HG03280 (cell line): ENCODE measurements at regions not wholly inside any gene's neighbourhood (a gene's known extent, or its start where the extent isn't known, plus 50 kb on each side); places are given as distances from the start of the nearest gene placed in this dataset.

Source experiments
- ATAC-seq: cut with Tn5 transposase; IDR thresholded peaks from one replicate; pipeline ENCODE4 v1.9.1; 2021; ENCODE audit warnings: mild to moderate bottlenecking, moderate library complexity; ENCODE audit not compliant: unreplicated experiment

DNA sequence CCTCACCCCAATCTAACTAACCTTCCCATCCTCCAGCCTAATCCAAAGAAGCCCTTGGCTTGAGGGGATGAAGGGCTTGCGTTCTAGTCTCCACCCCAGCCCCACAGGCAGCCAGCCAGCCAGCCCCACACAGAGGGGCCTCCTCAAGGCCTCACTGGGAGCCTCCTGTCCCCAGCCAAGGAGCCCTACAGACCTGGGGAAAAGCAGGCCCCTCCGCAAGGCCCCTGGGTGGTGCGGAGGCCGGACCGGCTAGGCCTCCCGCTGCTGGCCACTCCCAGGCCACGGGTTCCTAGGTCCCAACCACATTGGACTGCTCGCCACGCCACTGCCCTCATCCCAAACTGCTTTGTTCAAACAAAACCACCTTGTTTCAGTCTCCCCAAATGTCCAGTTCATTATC lies 78.0 kb downstream of the ZIC5 start:
- no peak for ATAC-seq

DNA sequence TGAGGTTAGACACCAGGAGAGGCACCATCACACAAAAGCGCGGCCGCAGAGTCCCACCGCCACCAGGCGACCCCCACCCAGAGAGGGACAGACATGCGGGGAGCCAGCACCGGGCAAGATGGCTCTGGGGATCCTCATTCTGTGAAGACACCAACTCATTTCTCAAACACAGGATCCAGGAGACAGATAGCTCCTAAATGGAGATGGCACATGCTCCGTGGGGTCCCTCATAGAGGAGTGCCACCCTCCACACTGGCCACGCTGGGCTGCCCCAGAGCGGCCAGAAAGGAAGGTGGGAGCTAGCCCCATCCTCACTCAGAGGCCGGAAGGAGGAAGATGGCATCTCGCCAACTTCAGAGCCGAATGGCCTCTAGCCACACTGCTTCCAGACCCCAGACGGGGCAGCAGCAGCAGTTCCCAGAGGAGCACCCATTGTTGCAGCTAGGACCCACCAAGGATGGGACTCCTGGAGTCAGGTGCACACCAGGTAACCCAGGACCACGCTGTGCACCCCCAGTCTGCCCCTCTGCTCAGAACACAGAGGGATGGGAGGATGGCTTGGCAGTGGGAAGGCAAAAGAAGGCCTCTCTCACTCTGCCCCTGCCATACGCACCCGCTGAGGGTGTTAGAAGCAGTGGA lies 78.6 kb downstream of the ZIC5 start:
- ATAC-seq: no peak

DNA sequence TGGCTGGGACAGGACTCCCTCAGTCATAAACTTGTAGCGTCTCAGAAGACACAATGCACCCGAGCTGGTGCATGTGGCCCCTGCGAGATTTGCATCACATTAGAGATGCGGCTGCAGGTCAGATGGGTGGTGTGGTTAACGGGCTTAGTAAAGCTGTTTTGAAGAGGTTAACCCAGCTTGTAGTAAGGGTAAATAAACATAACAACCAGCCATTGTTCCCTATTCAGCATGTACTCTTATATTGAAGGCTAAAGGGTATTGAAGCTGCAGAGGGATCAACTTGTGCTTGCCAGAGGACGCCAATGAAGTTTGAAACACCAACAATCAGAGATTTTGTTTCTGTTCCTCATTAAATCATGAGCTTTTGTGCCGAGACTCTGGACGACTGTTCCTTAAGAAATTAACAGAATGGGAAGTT lies 79.4 kb downstream of the ZIC5 start:
- ATAC-seq: no peak

DNA sequence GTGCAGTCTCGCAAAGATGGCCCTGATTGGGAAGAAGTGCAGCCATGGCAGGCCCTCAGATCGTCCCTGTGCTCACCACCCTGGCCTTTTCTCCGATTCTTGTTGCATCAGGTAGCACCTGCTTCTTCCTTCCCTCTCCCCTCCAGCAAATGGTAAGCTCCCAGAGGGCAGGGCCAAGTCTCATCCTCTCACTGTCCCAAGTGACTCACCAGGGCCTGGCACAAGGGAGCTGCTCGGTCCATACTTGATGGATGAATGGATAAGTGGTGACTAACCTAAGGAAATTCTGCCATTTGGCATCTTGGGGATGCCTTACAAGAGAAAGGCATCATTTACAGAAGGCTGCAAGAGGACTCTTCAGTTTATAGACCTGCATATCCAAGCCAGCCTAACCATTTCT lies 84.9 kb downstream of the ZIC5 start:
- no peak for ATAC-seq

DNA sequence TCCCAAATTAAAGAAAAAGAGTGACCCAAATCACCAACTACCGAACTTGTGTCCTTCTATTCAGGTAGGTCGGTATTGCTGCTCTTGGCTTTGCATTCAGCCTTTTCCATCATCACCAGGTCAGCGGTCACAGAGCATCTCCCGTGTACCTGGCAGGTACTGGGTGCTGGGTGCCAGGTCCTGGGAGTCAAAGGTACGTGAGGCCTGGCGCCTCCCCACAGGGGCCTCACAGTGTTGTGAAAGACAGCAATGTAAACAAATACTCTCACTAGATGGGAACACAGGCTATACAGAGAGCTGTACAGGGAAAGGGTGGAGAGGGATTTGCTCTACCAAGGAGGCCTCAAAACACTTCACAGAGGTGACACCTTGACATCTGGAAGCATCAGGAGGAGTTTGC lies 86.7 kb downstream of the ZIC5 start:
- no peak for ATAC-seq

DNA sequence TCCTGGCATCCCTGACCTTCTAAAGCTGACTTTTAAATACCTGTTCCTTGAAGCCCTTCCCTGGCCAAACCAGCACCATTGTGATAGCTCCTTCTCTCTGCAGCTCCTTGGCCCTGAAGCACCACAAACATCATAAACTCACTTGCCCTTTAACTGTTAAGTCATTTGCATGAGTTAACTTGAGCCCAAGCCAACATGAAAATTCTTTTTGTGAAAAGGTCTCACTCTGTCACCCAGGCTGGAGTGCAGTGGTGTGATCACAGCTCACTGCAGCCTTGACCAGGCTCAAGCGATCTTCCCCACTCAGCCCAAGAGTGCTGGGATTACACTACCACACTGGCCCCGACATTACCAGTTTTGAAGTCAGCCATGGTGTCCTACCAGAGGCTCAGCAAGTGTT lies 87.8 kb downstream of the ZIC5 start:
- ATAC-seq: no peak

DNA sequence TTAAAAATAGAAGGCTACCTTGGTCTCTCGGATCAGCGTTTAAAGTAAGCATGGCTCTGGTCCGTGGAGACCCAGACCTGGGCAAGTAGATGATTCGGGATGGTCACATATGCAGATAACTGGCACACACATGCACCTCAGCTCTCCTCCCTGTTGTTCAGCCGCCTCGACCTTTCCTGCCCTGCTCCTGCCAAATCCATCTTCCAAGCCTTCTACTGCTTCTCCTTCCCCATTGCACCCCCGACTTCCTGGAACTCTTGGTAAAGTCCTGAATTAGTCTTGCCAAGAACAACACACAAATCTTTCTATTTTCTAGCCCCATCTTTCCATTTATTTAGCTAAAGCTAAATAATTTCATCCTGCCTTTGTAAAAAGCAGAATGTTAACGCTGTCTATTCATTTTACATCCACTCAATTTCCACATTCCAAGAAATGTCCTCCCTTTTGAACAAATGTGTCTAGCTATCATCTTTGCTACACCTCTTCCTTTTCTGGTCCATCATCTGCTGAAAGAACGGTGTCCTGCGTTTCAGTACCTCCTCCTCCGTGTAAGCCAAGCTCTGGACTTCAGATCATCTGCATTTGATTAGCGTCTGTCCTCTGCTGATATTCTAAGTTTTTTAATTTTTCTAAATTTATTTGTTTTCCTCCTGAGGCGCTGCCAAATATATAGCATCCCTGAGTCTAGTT lies 92.5 kb downstream of the ZIC5 start:
- no peak for ATAC-seq

DNA sequence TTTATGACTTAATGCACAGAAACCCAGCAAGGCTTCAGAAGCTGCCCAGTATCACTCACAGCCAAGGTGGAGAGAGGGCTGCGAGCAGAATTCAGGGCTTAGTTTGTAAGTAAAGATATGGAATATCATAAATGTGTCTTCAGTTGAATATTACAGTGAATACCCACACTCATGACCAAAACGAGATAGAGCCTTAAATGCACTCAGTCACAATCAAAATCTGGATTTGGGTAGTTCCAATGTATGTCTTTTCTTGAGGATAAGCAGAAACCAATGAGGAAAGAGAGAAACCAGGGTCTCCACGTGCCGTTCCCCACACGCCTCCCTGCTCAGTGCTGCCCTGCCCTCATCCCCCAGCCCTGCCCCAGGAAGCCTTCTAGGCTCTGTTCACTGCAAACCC lies 94.9 kb downstream of the ZIC5 start:
- ATAC-seq: no peak

DNA sequence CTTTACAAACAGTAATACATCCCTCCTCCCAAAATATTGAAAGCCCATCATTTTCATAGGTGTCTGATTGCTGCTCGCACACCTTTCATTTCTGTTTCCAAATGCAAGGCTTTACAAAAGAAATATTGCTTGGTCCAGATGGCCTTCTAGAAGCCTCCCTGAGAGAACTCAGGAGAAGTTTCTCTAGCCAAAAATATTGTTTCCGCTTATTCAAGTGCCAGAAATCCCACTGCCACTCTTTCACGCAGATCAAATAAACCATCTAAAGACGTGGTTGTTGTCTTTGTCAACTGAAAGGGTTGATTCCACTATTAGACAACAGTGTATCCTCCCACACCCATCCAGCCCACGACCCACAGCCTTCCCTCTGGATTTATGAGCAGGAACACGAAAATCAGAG lies 96.2 kb downstream of the ZIC5 start:
- ATAC-seq: no peak

DNA sequence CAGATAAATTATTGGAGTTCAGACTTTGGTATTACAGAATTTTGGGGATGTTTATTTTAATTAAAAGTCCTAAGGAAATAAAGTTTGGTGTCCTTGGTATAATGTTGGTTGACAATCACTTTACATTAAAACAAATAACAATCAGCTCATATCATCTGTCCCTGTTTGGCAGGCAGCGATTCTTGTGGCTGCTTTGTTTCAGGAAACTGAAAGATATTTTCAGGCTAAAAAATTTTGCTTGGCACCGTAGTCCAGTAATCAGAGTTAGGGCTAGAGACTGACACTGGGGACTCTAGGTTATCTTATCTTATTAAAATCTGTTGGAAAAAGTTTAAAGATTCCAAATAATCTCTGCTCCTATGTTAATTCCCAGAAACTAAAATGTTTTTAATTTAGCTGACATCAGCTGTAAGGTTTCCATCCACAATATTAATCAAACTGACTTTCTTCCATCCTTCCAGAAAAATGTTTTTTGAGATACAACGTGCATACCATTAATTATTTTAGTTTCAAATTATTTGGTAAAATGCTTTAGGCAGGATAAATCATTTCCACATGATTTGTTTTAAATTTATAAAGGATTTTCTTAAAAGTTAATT lies 97.6 kb downstream of the ZIC5 start:
- ATAC-seq: no peak

DNA sequence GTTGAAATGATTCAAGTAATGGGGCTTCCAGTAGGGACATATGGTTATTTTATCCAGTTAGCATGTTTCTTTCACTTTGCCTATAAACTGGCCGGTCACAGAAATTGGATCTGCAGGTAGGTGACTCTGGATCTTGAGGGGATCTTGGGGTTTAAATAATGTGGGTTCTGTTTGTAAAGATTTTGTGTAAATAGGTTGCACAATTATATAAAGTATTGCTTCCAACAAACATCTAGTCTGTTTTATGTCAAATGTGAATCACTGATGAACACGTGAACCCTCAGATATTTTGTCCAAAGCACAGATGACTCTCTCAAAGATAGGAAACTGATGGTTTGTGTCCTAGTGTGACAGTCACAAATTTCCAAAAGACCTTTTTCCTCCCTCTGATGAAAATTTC lies 98.4 kb downstream of the ZIC5 start:
- ATAC-seq: no peak

DNA sequence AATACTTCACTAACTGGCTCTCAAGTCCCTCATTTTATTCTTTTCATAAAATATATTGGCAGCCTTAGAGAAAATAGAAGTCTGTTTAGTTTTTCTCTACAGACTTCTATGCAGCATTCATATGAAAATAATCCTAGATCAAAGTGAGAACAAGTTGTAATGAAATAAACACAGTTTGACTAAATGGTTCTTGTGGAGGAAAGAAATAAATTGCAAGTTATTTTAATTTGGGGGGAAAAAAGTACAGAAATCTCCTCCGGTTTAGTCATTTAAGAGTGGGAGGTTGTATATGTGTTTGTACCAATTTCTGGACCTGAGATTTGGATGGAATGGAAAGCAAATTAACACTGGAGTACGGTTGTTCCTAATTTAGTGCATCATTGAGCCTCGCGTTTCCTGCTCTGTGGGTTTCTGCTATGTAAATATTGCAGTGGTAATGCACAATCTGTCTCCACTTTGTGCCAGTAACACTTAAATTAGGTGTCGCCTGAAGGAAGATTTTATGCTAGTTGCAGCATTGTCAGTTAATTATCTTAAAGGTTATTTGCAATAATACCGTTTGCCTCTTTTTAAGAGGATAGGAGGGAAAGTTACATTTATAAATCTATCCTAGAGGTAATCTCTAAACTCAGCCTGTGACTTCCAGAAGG lies 100.2 kb downstream of the ZIC5 start:
- no peak for ATAC-seq

DNA sequence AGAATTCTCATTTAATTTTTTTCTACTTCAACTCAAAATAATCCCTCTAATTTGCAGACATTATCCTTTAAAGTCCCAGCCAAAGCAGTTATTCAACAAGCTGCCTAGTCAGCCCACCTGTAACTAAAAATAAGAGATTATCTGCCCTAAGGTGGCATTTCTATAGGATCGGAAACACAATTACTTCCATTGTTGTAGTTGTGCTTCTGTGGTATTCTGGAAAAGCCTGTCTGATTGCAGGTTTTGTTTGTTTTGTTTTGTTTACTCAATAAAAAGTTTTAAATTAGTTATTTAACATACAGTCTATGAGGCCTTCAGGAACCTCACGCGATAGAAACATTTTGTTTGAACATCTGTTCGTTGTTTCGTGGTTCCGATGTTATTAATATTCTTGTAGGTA lies 101.0 kb downstream of the ZIC5 start:
- ATAC-seq: no peak

DNA sequence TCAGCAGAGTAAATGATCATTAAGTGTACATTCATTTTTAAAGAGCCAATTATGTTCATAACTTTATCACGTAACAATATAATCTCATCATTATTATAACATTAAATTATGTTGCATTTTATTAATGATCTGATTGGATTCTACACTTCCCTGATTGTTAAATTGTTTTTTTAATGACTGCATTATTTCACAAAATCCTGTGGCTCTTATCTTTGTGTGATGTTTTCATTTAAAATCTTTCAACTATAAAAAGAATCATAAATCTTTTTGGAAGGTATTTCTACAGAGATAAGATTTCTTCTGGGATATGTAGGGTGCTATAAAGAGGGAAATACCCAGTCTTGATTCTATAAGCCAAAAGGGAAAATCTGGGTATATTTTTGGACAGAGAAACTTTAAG lies 101.7 kb downstream of the ZIC5 start:
- no peak for ATAC-seq

DNA sequence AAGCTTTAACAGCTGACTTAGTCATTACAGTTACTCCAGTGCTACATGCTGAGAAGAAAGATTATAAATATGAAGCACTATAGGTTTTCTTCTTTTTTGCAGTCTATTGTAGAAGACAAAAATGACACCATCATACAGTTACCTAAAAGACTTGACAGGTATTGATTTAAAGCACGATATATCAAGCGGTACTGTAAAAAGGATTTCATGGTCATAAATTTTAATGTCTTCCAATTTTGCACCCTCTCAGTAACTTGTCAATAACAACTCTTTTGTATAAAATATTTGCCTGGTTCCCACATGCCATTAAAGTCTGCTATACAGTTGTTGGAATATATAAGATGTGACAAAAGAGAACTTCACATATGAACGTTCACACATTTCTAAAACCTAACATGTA lies 102.8 kb downstream of the ZIC5 start:
- no peak for ATAC-seq

DNA sequence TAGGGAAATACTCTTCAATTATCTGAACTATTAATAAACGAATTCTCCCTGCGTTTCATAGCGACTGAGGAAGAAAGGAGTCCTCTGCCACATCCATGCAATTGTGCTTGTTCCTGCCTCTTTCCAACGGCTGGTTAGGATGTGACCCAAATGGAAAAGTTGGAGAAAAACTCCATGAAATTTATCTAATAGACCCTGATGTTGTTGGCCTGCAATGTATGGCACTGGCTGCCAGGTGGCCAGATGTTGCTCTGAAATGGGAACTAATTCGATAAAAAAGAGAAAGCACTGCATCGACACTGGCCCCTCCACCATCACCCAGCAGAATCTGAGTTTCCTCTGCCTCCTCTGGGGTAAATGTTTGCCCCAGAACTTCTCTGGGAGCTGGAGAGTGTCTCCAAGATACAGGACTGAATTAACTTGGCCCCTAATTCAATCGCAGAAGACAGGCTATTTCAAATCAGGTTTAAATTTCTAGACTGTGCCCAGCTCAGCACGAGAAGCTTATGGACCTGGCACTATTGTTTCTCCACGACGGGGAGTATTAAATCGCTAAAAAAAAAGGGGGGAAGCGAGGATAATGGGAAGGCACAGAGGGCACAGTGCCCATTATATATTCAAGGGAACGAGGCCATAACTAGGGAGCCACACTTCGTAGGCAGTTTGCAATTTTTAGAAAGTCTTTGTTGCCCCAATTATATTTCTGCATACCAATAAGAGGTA lies 103.9 kb downstream of the ZIC5 start:
- no peak for ATAC-seq

DNA sequence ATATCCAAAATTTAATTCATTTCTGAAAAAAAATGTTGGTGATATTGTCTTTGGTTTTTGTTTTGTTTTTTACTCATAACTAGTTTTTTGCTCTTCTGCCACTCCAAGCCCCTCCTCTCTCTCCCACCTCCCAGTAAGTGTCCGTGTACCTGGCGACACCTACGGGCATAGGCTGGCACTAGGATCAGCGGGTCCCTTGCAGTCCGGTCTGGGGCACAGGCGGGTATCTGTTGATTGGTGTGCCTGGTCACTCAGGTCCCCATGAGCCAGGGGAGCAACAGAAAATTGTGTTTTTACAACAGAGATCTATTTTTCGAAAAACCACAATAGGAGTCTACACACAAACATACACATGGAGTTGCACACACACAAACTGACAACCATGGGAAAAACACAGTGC lies 104.8 kb downstream of the ZIC5 start:
- no peak for ATAC-seq

DNA sequence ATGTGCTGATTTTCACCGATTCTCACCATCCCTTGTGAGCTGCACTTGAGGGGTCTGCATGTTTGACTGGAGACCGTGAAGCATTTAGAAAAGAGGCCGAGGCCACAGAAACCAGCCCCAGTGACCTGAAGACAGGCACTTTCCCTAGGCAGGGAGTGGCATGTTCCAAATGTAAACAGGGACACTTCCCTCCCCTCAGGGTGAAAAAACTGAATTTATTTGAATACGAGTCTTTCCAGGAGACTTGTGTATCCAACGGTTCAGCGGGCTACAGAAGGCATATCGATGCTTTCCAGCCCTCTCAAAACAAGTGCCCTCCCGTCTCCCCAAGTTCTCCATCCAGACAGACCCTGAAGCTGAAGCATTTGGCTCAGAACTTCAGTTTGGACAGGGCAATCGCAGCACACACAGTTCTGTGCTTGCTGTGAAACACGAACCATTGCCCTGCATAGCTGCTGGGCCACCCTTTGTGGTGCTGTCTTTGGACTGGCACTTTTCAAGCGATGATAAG lies 106.1 kb downstream of the ZIC5 start:
- ATAC-seq: no peak

DNA sequence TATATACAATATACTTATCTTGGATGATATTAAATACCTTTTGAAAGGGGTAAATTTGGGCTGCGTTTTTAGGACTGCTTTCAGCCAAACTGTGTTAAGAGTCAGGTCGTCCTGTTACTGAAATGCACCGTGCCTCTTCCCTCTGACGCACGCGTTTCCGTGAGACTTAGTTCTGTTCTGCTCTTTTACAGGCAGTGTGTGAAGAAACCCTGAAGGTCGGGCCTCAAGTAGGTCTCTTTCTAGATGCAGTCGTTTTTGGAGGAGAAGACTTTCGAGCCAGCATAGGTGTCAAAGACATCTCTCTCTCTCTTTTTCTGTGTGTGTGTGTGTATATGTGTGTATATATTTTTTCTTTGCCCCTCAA lies 107.0 kb downstream of the ZIC5 start:
- no peak for ATAC-seq

DNA sequence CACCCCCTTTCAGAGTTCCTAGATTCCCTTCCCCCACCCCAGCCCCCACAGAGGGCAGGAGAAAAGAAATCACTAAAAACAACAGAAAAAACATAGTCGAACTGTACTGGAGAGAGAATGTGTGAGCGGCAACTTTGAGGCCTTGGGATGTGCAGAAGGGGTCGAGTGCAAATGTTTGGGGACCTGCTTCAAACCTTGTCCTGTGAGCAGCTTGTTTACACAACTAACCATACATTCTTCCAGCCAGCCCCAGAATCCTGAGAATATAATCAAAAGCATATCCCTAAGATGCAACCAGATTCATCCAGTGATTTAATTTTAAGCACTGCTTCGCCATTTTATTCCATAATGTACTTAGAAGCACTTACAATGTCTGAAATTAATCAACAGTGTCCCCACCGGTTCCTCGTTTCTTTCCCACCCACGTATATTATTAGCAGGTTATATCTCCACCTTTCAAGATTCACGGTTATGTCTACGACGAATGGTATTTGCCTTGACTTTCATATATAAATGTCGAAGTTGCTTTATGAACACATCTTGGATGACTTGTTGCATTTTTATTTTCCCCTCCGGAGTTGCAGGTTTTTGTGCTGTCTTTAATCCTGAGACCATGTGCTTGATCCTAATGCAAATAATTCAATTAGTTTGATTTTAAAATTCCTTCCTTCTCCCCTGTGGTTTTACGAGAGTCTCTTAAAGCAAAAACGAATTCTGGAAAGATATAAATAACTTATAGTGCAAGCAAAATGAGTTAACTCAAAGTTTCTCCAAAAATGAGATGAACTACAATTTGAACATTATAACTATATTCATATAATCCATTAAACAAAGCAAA lies 107.6 kb downstream of the ZIC5 start:
- no peak for ATAC-seq
